ENCODE measurements at regions not wholly inside any gene's neighbourhood (a gene's known extent, or its start where the extent isn't known, plus 50 kb on each side); places are given as distances from the start of the nearest gene placed in this dataset.
"Not testable (repeated sequence)": the region's sequence is repeated elsewhere in the genome, so short reads cannot be mapped to it uniquely, and the experiment has no call there.

GRCh38 chr5:13108265-13108664 lies 836.2 kb downstream of the DNAH5 start:
- Histone ChIP-seq H3K36me3 (ENCODE audit: insufficient read depth, insufficient read length, low read length) (no peaks in the 10 kb centered on the region), H3K4me1 (ENCODE audit: insufficient read depth, insufficient read length) (no peaks in the 10 kb centered on the region), H3K27me3 (ENCODE audit: insufficient read depth, insufficient read length) (no peaks in the 10 kb centered on the region), H3K9ac (ENCODE audit: insufficient read length, low read depth) (no peak overlapping the region), H3K4me3 (ENCODE audit: insufficient read length, low read depth) (no peak overlapping the region), H3K9me3 (ENCODE audit: insufficient read depth, low read length) (no peaks in the 10 kb centered on the region)
- DNase-seq (ENCODE audit: low read depth, low spot score), result no peak
- TF ChIP-seq ZNF274 (IDR thresholded peaks at IDR 0.05; ENCODE audit: low read depth, low read length) (no peak), SUZ12 (IDR thresholded peaks at IDR 0.05; ENCODE audit: extremely low read depth, insufficient read depth, insufficient read length) (no peak), YY1 (IDR thresholded peaks at IDR 0.05; ENCODE audit: insufficient read depth, insufficient read length) (no peak)

GRCh38 chr5:13107537-13107936 lies 837.0 kb downstream of the DNAH5 start:
- TF ChIP-seq ZNF274 (IDR thresholded peaks at IDR 0.05; ENCODE audit: low read depth, low read length), result no peak
- no peak for TF ChIP-seq YY1 (IDR thresholded peaks at IDR 0.05; ENCODE audit: insufficient read depth, insufficient read length)
- no peak for TF ChIP-seq SUZ12 (IDR thresholded peaks at IDR 0.05; ENCODE audit: extremely low read depth, insufficient read depth, insufficient read length)
- DNase-seq (ENCODE audit: low read depth, low spot score), result no peak
- Histone ChIP-seq H3K4me3 (ENCODE audit: insufficient read length, low read depth) (no peak overlapping the region), H3K36me3 (ENCODE audit: insufficient read depth, insufficient read length, low read length) (no peaks in the 10 kb centered on the region), H3K4me1 (ENCODE audit: insufficient read depth, insufficient read length) (no peaks in the 10 kb centered on the region), H3K9ac (ENCODE audit: insufficient read length, low read depth) (no peak overlapping the region), H3K9me3 (ENCODE audit: insufficient read depth, low read length) (no peaks in the 10 kb centered on the region), H3K27me3 (ENCODE audit: insufficient read depth, insufficient read length) (no peaks in the 10 kb centered on the region)

GRCh38 chr5:13081116-13081515 lies 863.4 kb downstream of the DNAH5 start:
- H3K36me3 ChIP-seq (ENCODE audit: insufficient read depth, insufficient read length, low read length), result no peaks in the 10 kb centered on the region
- TF ChIP-seq YY1 (IDR thresholded peaks at IDR 0.05; ENCODE audit: insufficient read depth, insufficient read length), result no peak
- H3K9me3 ChIP-seq (ENCODE audit: insufficient read depth, low read length), result peaks cover 6% of the 10 kb centered on the region; the same call in 1 of the 2 replicates
- H3K4me3 ChIP-seq (ENCODE audit: insufficient read length, low read depth), result no peak overlapping the region
- no peaks in the 10 kb centered on the region for H3K4me1 ChIP-seq (ENCODE audit: insufficient read depth, insufficient read length)
- no peaks in the 10 kb centered on the region for H3K27me3 ChIP-seq (ENCODE audit: insufficient read depth, insufficient read length)
- no peak overlapping the region for H3K9ac ChIP-seq (ENCODE audit: insufficient read length, low read depth)
- DNase-seq (ENCODE audit: low read depth, low spot score), result no peak

- not testable (repeated sequence) for H3K4me3 ChIP-seq (ENCODE audit: insufficient read length, low read depth); H3K36me3 ChIP-seq (ENCODE audit: insufficient read depth, insufficient read length, low read length); H3K4me1 ChIP-seq (ENCODE audit: insufficient read depth, insufficient read length); H3K9ac ChIP-seq (ENCODE audit: insufficient read length, low read depth); H3K27me3 ChIP-seq (ENCODE audit: insufficient read depth, insufficient read length); H3K9me3 ChIP-seq (ENCODE audit: insufficient read depth, low read length); DNase-seq (ENCODE audit: low read depth, low spot score)
Measured at GRCh38 chr5:13072936-13073335, 871.6 kb downstream of the DNAH5 start.

- TF ChIP-seq ZNF274 (IDR thresholded peaks at IDR 0.05; ENCODE audit: low read depth, low read length), result no peak
- no peak for TF ChIP-seq YY1 (IDR thresholded peaks at IDR 0.05; ENCODE audit: insufficient read depth, insufficient read length)
- no peak for TF ChIP-seq SUZ12 (IDR thresholded peaks at IDR 0.05; ENCODE audit: extremely low read depth, insufficient read depth, insufficient read length)
- H3K9me3 ChIP-seq (ENCODE audit: insufficient read depth, low read length), result no peaks in the 10 kb centered on the region
- DNase-seq (ENCODE audit: low read depth, low spot score), result no peak
Measured at GRCh38 chr5:13063088-13063487, 881.4 kb downstream of the DNAH5 start.

GRCh38 chr5:13045897-13046551 lies 898.5 kb downstream of the DNAH5 start:
- no peak overlapping the region for H3K9ac ChIP-seq (ENCODE audit: insufficient read length, low read depth)
- H3K27me3 ChIP-seq (ENCODE audit: insufficient read depth, insufficient read length), result no peaks in the 10 kb centered on the region
- H3K36me3 ChIP-seq (ENCODE audit: insufficient read depth, insufficient read length, low read length), result no peaks in the 10 kb centered on the region
- TF ChIP-seq SUZ12 (IDR thresholded peaks at IDR 0.05; ENCODE audit: extremely low read depth, insufficient read depth, insufficient read length) (no peak), YY1 (IDR thresholded peaks at IDR 0.05; ENCODE audit: insufficient read depth, insufficient read length) (no peak), ZNF274 (IDR thresholded peaks at IDR 0.05; ENCODE audit: low read depth, low read length) (no peak)
- no peak for DNase-seq (ENCODE audit: low read depth, low spot score)
- H3K9me3 ChIP-seq (ENCODE audit: insufficient read depth, low read length), result no peaks in the 10 kb centered on the region; the same call in 1 of the 2 replicates
- H3K4me1 ChIP-seq (ENCODE audit: insufficient read depth, insufficient read length), result no peaks in the 10 kb centered on the region
- H3K4me3 ChIP-seq (ENCODE audit: insufficient read length, low read depth), result no peak overlapping the region

More at GRCh38 chr5:13063088-13063487, 881.4 kb downstream of the DNAH5 start:
- Histone ChIP-seq H3K4me3 (ENCODE audit: insufficient read length, low read depth) (no peak overlapping the region), H3K4me1 (ENCODE audit: insufficient read depth, insufficient read length) (no peaks in the 10 kb centered on the region), H3K27me3 (ENCODE audit: insufficient read depth, insufficient read length) (no peaks in the 10 kb centered on the region), H3K9ac (ENCODE audit: insufficient read length, low read depth) (no peak overlapping the region), H3K36me3 (ENCODE audit: insufficient read depth, insufficient read length, low read length) (no peaks in the 10 kb centered on the region)

- no peaks in the 10 kb centered on the region for H3K36me3 ChIP-seq (ENCODE audit: insufficient read depth, insufficient read length, low read length)
- no peaks in the 10 kb centered on the region for H3K4me1 ChIP-seq (ENCODE audit: insufficient read depth, insufficient read length)
- no peaks in the 10 kb centered on the region for H3K27me3 ChIP-seq (ENCODE audit: insufficient read depth, insufficient read length)
- no peaks in the 10 kb centered on the region for H3K9me3 ChIP-seq (ENCODE audit: insufficient read depth, low read length)
- TF ChIP-seq YY1 (IDR thresholded peaks at IDR 0.05; ENCODE audit: insufficient read depth, insufficient read length), result no peak
- no peak for TF ChIP-seq SUZ12 (IDR thresholded peaks at IDR 0.05; ENCODE audit: extremely low read depth, insufficient read depth, insufficient read length)
- no peak for TF ChIP-seq ZNF274 (IDR thresholded peaks at IDR 0.05; ENCODE audit: low read depth, low read length)
- no peak overlapping the region for H3K9ac ChIP-seq (ENCODE audit: insufficient read length, low read depth)
- no peak overlapping the region for H3K4me3 ChIP-seq (ENCODE audit: insufficient read length, low read depth)
- no peak for DNase-seq (ENCODE audit: low read depth, low spot score)
Measured at GRCh38 chr5:13034061-13034460, 910.4 kb downstream of the DNAH5 start.

GRCh38 chr5:13029211-13029610 lies 915.3 kb downstream of the DNAH5 start:
- Histone ChIP-seq H3K36me3 (ENCODE audit: insufficient read depth, insufficient read length, low read length) (no peaks in the 10 kb centered on the region), H3K9me3 (ENCODE audit: insufficient read depth, low read length) (no peaks in the 10 kb centered on the region), H3K4me1 (ENCODE audit: insufficient read depth, insufficient read length) (no peaks in the 10 kb centered on the region), H3K4me3 (ENCODE audit: insufficient read length, low read depth) (no peak overlapping the region), H3K27me3 (ENCODE audit: insufficient read depth, insufficient read length) (no peaks in the 10 kb centered on the region), H3K9ac (ENCODE audit: insufficient read length, low read depth) (no peak overlapping the region)
- TF ChIP-seq SUZ12 (IDR thresholded peaks at IDR 0.05; ENCODE audit: extremely low read depth, insufficient read depth, insufficient read length) (no peak), YY1 (IDR thresholded peaks at IDR 0.05; ENCODE audit: insufficient read depth, insufficient read length) (no peak), ZNF274 (IDR thresholded peaks at IDR 0.05; ENCODE audit: low read depth, low read length) (no peak)
- no peak for DNase-seq (ENCODE audit: low read depth, low spot score)

Measured in NT2/D1 (cell line).